Muscle layer of colon (tissue), 2 donors: ENCODE measurements at regions not wholly inside any gene's neighbourhood (a gene's known extent, or its start where the extent isn't known, plus 50 kb on each side); places are given as distances from the start of the nearest gene placed in this dataset.
"Not testable (repeated sequence)": the region's sequence is repeated elsewhere in the genome, so short reads cannot be mapped to it uniquely, and the experiment has no call there.

Experiments
- H3K27ac ChIP-seq: one replicate; pipeline ENCODE4 v1.7.0; 2013; ENCODE audit warnings: low read depth, mild to moderate bottlenecking, low read length, moderate library complexity
- H3K27me3 ChIP-seq, 2 donors: one replicate each; pipeline ENCODE4 v1.7.0; 2013; ENCODE audit warnings: low read length in 2 of 2, mild to moderate bottlenecking in 2 of 2; ENCODE audit not compliant: insufficient read depth in 2 of 2, control insufficient read depth in 1 of 2
- H3K36me3 ChIP-seq: one replicate; pipeline ENCODE4 v1.7.0; 2013; ENCODE audit warnings: mild to moderate bottlenecking, low read length; ENCODE audit not compliant: insufficient read depth
- H3K4me1 ChIP-seq: one replicate; pipeline ENCODE4 v1.7.0; 2013; ENCODE audit warnings: mild to moderate bottlenecking, low read length; ENCODE audit not compliant: insufficient read depth
- H3K4me3 ChIP-seq, 2 donors: one replicate each; pipeline ENCODE4 v1.7.0; 2013; ENCODE audit warnings: low read length in 2 of 2, low read depth in 1 of 2, mild to moderate bottlenecking in 1 of 2, moderate library complexity in 1 of 2
- H3K9ac ChIP-seq: one replicate; pipeline ENCODE4 v1.7.0; 2013; ENCODE audit warnings: low read length
- H3K9me3 ChIP-seq: one replicate; pipeline ENCODE4 v1.7.0; 2013; ENCODE audit warnings: mild to moderate bottlenecking, low read length
- donor health status: abdominal sarcoma.
- donor health status: Adenocarcinoma of cecum.

DNA sequence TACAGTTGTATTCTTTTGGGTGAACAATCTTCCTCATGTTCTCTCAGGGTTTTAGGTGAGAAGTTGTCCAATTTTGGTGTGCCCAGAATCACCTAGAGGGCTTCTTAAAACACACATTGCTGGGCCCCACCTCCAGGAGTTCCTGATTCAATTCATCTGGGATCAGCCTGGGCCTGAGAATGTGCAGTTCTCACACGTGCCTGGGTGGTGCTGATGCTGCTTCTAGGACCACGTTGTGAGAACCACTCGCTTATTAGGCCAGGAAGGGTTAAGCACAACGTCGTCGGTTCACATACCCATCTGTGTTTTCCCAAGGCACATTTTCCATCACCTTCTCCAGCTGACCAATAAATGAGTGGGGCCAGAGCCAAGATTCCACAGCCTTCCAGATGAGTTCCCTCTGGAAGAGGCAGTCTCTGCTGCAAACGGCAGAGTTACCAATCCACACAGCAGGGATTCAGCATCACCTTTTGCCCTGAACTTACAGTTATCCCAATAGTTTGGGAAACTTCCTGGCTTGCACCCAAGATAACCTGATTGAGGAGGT lies 277.7 kb upstream of the HNRNPA3 start:
- Histone ChIP-seq H3K4me1 (peaks cover 10% of the 10 kb centered on the region), H3K27me3 (no peaks in the 10 kb centered on the region), H3K9ac (no peak overlapping the region), H3K36me3 (no peaks in the 10 kb centered on the region), H3K9me3 (no peaks in the 10 kb centered on the region), H3K27ac (no peak overlapping the region), H3K4me3 (no peak overlapping the region)

DNA sequence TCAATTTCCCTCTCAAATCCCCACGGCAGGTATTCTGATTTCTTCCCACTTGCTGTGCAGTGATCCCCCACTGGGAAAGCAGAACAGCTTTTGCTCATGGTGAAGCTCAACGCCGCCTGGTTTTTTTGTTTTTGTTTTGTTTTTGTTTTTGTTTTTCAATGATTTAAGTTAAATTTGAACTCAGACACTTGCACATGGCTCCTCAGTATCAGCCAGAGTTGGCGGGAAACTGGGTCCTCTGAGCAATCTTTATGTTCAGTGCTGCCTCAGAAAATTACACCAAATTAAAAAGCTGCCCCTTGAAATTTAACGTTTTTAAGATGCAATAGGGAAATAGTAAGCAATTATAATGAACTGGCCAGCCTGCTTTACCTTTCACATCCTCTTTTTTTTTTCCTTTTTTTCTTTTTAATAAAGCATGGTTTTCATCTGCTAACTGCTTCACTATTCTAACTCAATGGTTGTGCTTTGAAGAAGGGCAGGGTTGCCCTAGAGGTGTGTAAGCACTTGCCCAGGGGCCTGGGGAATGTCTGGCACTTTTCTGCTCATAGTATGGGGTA lies 277.0 kb upstream of the HNRNPA3 start:
- peaks cover 10% of the 10 kb centered on the region for H3K4me1 ChIP-seq
- H3K9me3 ChIP-seq = no peaks in the 10 kb centered on the region
- no peaks in the 10 kb centered on the region for H3K27me3 ChIP-seq
- no peaks in the 10 kb centered on the region for H3K36me3 ChIP-seq
- no peak overlapping the region for H3K4me3 ChIP-seq
- H3K9ac ChIP-seq = no peak overlapping the region
- no peak overlapping the region for H3K27ac ChIP-seq

DNA sequence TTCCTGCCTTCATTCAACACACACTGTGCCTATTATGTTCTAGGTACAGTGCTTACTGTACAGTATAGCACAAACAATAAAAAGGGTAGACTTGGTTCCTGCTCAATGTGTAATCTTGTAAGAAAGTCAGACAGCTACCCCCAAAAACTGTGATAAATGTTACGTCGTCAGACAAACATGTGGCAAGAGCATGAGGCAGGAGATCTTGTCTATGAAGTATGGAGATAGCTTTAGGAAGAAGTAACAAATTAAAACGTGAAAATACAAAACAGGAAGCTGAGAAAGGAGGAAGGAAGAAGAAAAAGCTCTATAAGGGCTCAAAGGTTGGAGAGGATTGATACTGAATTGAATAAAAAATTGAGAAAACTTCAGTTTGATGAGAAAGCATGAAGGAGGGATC lies 276.2 kb upstream of the HNRNPA3 start:
- no peaks in the 10 kb centered on the region for H3K36me3 ChIP-seq
- H3K9ac ChIP-seq = no peak overlapping the region
- no peaks in the 10 kb centered on the region for H3K9me3 ChIP-seq
- H3K4me3 ChIP-seq = no peak overlapping the region
- H3K27me3 ChIP-seq = no peaks in the 10 kb centered on the region
- H3K4me1 ChIP-seq = peaks cover 10% of the 10 kb centered on the region
- no peak overlapping the region for H3K27ac ChIP-seq

DNA sequence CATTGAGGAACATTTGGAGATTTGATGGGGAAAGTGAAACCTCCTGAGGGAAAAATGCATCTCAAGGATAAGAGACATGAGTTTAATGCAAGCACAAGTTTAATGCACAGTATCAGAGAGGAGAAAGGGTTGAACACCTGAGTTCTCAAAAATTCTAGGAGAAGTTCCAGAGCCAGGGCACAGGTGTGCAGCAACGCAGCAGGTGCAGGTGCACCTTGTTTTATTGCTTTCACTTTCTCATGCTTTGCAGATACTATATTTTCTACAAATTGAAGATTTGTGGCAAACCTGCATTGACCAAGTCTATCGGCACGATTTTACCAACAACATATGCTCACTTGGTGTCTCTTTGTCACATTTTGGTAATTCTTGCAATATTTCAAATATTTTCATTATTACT lies 267.6 kb upstream of the HNRNPA3 start:
- no peaks in the 10 kb centered on the region for H3K4me1 ChIP-seq

DNA sequence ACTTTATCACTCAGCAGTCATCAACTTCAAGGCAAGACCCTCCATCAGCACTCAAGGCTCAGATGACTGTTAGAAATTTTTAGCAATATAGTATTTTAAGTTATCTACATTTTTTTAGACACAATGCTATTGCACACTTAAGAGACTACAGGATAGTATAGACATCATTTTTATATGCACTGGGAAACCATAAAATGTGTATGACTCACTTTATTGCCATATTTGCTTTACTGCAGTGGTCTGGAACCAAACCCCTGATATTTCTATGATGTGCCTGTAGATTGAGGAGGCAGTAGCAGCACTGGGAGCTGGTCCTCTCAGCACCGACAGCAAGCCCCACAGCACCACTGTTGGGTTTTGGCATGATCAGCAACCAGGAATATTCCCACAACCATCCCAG lies 264.8 kb upstream of the HNRNPA3 start:
- H3K27ac ChIP-seq = no peak overlapping the region
- H3K9me3 ChIP-seq = no peaks in the 10 kb centered on the region
- no peaks in the 10 kb centered on the region for H3K4me1 ChIP-seq
- H3K9ac ChIP-seq = no peak overlapping the region
- H3K27me3 ChIP-seq = no peaks in the 10 kb centered on the region
- no peaks in the 10 kb centered on the region for H3K36me3 ChIP-seq
- H3K4me3 ChIP-seq = no peak overlapping the region

More for the DNA sequence above, 267.6 kb upstream of the HNRNPA3 start:
- no peak overlapping the region for H3K4me3 ChIP-seq
- H3K9ac ChIP-seq = no peak overlapping the region
- no peaks in the 10 kb centered on the region for H3K36me3 ChIP-seq
- no peaks in the 10 kb centered on the region for H3K27me3 ChIP-seq
- H3K27ac ChIP-seq = no peak overlapping the region
- H3K9me3 ChIP-seq = no peaks in the 10 kb centered on the region

DNA sequence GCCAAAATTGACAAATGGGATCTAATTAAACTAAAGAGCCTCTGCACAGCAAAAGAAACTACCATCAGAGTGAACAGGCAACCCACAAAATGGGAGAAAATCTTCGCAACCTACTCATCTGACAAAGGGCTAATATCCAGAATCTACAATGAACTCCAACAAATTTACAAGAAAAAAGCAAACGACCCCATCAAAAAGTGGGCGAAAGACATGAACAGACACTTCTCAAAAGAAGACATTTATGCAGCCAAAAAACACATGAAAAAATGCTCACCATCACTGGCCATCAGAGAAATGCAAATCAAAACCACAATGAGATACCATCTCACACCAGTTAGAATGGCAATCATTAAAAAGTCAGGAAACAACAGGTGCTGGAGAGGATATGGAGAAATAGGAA lies 261.4 kb upstream of the HNRNPA3 start:
- not testable (repeated sequence) for H3K27me3 ChIP-seq, H3K9ac ChIP-seq, H3K36me3 ChIP-seq, H3K4me3 ChIP-seq, H3K9me3 ChIP-seq, H3K27ac ChIP-seq, H3K4me1 ChIP-seq

DNA sequence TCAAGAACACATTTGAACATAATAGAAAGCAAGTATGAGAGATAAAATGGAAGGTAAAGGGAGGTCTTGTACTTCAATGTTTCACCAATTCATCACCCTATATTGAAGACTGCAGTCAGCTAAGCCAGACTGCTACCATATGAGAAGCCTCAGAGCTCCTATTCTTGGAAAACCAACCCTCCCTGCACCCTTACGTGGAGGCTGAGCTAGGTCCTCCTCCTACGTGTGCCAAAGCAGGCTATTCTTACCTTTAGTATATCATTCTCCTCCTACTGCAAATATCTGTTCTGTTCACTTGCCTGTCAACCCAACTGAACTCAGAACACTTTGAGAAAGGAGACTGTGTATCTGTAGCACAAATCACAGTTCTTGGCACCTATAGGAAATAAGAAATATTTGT lies 255.8 kb upstream of the HNRNPA3 start:
- H3K4me1 ChIP-seq = peaks cover 16% of the 10 kb centered on the region
- H3K9me3 ChIP-seq = no peaks in the 10 kb centered on the region
- H3K36me3 ChIP-seq = no peaks in the 10 kb centered on the region
- H3K27ac ChIP-seq = no peak overlapping the region
- no peak overlapping the region for H3K4me3 ChIP-seq
- H3K9ac ChIP-seq = no peak overlapping the region
- no peaks in the 10 kb centered on the region for H3K27me3 ChIP-seq

DNA sequence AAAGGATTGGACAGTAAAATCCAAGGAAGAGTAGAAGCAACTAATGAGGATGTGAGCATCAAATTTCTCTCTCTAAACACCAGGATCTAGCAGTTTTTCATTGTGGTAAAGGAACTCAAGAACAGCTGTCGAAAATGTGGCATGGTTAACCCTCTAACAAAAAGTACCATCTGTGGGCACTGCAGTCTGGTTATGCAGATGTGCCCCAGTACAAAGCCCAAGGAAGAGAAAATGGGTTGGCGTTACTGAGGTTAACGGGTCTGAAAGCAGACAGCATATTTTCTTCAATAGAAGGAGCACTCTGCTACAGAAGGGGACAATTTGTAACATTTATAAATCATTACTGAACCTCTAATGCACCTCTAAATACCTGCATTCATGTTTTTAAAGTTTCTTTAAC lies 253.0 kb upstream of the HNRNPA3 start:
- H3K4me3 ChIP-seq = no peak overlapping the region
- H3K9me3 ChIP-seq = no peaks in the 10 kb centered on the region
- peaks cover 16% of the 10 kb centered on the region for H3K4me1 ChIP-seq
- no peaks in the 10 kb centered on the region for H3K27me3 ChIP-seq
- no peaks in the 10 kb centered on the region for H3K36me3 ChIP-seq
- H3K9ac ChIP-seq = no peak overlapping the region
- H3K27ac ChIP-seq = no peak overlapping the region

DNA sequence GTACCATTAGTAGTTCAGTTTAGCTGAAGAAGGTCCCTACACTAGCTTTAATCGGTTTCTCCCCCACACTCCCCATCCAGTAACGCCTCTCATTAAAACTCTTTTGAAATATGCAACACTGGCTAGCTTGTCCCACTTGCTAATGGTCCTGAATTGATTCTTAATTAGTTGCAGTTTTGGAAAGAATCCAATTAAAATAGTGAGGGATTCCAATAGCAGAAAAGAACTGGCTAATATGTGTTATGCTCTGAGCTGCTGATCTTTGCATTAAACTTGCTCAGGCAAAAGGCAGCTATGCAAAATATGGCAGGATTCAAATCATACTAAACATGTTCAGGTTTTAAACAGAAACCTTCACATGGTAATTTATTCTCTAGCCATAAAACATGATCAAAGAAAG lies 252.5 kb upstream of the HNRNPA3 start:
- H3K27ac ChIP-seq = no peak overlapping the region

DNA sequence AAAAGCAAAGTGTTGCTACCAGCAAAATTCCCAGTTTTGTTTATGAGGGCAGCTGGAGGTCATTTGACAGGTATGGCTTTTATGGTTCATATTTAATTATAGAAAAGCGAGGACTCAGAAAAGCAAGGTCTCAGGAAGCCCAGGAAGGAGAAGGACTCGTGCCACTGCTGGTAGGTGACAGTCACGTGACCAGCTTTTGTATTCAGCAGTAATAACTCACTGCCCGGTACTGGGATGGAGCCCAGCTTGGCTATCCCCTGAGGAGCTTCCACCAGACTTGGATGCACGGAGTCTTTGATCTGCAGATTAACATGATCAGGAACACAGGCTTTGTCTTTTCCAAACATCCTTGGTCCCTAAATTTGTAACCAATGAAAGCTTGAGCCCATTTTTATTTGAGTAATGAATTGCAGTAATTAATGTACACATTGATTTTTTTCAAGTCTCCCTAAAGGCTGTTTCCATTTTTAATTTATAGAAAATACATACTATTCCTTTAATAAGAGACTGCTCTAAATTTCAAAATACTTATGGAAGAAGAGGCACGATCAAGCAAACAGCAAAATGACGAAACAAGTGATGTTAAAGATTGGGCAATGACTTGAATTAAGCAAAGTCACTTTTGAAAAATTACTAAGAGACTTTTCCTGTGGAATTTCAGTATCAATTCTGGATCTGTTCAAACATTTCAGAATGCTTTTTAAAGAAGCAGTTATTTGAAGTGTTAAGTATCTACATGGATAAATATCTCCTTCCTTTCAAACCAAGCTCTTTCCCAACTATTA lies 251.7 kb upstream of the HNRNPA3 start:
- no peaks in the 10 kb centered on the region for H3K36me3 ChIP-seq
- H3K9ac ChIP-seq = no peak overlapping the region
- no peaks in the 10 kb centered on the region for H3K27me3 ChIP-seq
- H3K4me3 ChIP-seq = no peak overlapping the region
- no peaks in the 10 kb centered on the region for H3K9me3 ChIP-seq
- peaks cover 16% of the 10 kb centered on the region for H3K4me1 ChIP-seq
- no peak overlapping the region for H3K27ac ChIP-seq

More for the DNA sequence above, 252.5 kb upstream of the HNRNPA3 start:
- Histone ChIP-seq H3K9me3 (no peaks in the 10 kb centered on the region), H3K27me3 (no peaks in the 10 kb centered on the region), H3K9ac (no peak overlapping the region), H3K4me3 (no peak overlapping the region), H3K36me3 (no peaks in the 10 kb centered on the region), H3K4me1 (peaks cover 16% of the 10 kb centered on the region)

DNA sequence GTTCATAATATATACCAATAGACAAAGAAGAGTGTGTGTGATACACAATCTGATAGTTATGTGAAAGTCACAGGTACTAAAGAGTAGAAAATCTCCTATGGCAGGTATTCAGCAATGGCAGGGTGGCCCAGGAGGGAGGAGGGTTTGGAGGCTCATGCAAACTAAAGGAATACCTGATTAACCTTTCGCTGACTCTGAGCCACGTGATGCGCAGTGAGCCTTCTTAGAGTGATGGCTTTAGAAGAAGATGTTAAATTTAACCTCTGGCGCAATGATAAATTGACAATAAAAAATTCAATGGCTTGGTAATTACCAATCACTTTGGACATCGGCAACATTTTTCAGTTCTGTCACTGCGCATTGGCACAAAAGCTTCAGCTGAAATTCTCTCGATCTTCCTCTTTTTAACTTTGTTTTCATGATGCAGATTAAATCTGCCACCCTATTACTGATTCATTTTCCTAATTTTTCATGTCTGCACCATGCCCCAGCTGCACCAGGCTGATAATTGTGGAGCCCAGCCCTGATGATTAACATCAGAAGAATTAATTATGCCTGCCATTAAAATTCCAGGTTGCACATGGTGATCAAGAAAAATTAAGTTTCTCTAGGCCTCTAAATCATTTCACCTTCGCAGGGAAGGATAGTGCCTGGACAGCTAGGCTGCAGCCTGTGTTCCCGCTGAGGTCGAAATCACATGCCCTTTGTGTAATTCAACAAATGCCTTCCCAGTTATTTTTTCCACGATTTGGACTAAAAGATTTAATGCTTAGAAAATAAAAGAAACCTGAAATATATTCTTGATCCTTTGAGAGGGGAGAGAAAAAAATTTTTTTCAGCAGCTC lies 250.6 kb upstream of the HNRNPA3 start:
- Histone ChIP-seq H3K27me3 (no peaks in the 10 kb centered on the region), H3K36me3 (no peaks in the 10 kb centered on the region), H3K4me3 (no peak overlapping the region), H3K9me3 (no peaks in the 10 kb centered on the region), H3K9ac (no peak overlapping the region), H3K27ac (no peak overlapping the region), H3K4me1 (peaks cover 16% of the 10 kb centered on the region)
